Lower leg skin (tissue), 3 donors: ENCODE measurements at regions not wholly inside any gene's neighbourhood (a gene's known extent, or its start where the extent isn't known, plus 50 kb on each side); places are given as distances from the start of the nearest gene placed in this dataset.

ENCODE experiments used
- POLR2A ChIP-seq, 2 donors: fragments of 450-650 bp; IDR thresholded peaks; one replicate each; pipeline ENCODE4 v1.6.1; 2016 to 2017; ENCODE audit warnings: antibody characterized with exemption in 2 of 2, mild to moderate bottlenecking in 1 of 2, moderate library complexity in 1 of 2
- TF ChIP-seq, protein P1 (sequence below), 3 donors: fragments of 450-650 bp; IDR thresholded peaks; one replicate each; pipeline ENCODE4 v1.5.1; 2016; ENCODE audit warnings: antibody characterized with exemption in 3 of 3, mild to moderate bottlenecking in 3 of 3, moderate library complexity in 2 of 3

DNA sequence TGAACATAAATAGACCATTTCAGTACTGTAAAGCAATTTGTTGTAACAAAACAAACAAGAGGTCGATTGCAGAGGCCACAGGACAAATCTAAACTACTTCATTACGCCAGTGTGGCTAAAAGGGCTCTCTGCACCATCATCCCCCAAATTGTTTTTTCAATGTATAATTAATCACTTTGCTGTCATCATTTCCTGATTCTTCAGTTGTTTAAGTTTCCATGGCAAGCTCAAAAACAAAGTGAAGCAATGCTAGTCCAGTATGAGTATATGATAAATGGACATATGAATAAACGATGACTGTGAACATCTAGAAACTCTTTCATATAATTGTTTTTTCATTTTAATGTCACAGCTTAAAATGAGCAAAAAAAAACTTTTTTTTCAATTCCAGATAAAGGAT lies 235.4 kb upstream of the FGF13 start:
- TF ChIP-seq, protein P1, sequence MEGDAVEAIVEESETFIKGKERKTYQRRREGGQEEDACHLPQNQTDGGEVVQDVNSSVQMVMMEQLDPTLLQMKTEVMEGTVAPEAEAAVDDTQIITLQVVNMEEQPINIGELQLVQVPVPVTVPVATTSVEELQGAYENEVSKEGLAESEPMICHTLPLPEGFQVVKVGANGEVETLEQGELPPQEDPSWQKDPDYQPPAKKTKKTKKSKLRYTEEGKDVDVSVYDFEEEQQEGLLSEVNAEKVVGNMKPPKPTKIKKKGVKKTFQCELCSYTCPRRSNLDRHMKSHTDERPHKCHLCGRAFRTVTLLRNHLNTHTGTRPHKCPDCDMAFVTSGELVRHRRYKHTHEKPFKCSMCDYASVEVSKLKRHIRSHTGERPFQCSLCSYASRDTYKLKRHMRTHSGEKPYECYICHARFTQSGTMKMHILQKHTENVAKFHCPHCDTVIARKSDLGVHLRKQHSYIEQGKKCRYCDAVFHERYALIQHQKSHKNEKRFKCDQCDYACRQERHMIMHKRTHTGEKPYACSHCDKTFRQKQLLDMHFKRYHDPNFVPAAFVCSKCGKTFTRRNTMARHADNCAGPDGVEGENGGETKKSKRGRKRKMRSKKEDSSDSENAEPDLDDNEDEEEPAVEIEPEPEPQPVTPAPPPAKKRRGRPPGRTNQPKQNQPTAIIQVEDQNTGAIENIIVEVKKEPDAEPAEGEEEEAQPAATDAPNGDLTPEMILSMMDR (IDR thresholded peaks at IDR 0.05), result no peak
- no peak for TF ChIP-seq POLR2A (IDR thresholded peaks at IDR 0.05)
